NT2/D1 (cell line): ENCODE measurements at regions not wholly inside any gene's neighbourhood (a gene's known extent, or its start where the extent isn't known, plus 50 kb on each side); places are given as distances from the start of the nearest gene placed in this dataset.

Experiments
- SUZ12 ChIP-seq: IDR thresholded peaks from 2 replicates; pipeline ENCODE4 v1.6.1; 2011; ENCODE audit not compliant: insufficient read length, insufficient read depth; ENCODE audit errors: extremely low read depth
- YY1 ChIP-seq: IDR thresholded peaks from 2 replicates; pipeline ENCODE4 v1.6.1; 2011; ENCODE audit not compliant: insufficient read length, insufficient read depth
- ZNF274 ChIP-seq: IDR thresholded peaks from 2 replicates; pipeline ENCODE4 v1.6.1; 2011; ENCODE audit warnings: mild to moderate bottlenecking, low read depth, low read length

GRCh38 chr2:120468136-120468535, 122.2 kb downstream of the INHBB start:
- TF ChIP-seq SUZ12 (no peak), ZNF274 (no peak), YY1 (no peak)
